Immature natural killer cell (primary cell): ENCODE measurements at regions not wholly inside any gene's neighbourhood (a gene's known extent, or its start where the extent isn't known, plus 50 kb on each side); places are given as distances from the start of the nearest gene placed in this dataset.
A peak's percentile ranks its signal among the peaks of the same experiment; 100 is the strongest.

Source experiments
- DNase-seq, 3 donors: peaks; one replicate each; pipeline ENCODE4 v3.0.0; 2022; ENCODE audit warnings: mixed read lengths in 1 of 3
- H3K27ac Mint-ChIP-seq, 6 donors: one replicate each; pipeline ENCODE4 v1.8.0; 2020; ENCODE audit warnings: mixed read lengths in 6 of 6, mild to moderate bottlenecking in 5 of 6, inconsistent platforms in 4 of 6, moderate library complexity in 3 of 6
- H3K27me3 Mint-ChIP-seq, 3 donors: one replicate each; pipeline ENCODE4 v1.8.0; 2020 to 2021; ENCODE audit warnings: low read depth in 3 of 3, mild to moderate bottlenecking in 3 of 3, mixed read lengths in 3 of 3, moderate library complexity in 3 of 3, inconsistent platforms in 1 of 3
- H3K36me3 Mint-ChIP-seq, 3 donors: one replicate each; pipeline ENCODE4 v1.8.0; 2020; ENCODE audit warnings: mixed read lengths in 3 of 3, inconsistent platforms in 2 of 3, mild to moderate bottlenecking in 2 of 3
- H3K4me1 Mint-ChIP-seq, 2 donors: one replicate each; pipeline ENCODE4 v1.8.0; 2020; ENCODE audit warnings: inconsistent platforms in 2 of 2, mild to moderate bottlenecking in 2 of 2, mixed read lengths in 2 of 2, moderate library complexity in 1 of 2
- H3K4me3 Mint-ChIP-seq, 5 donors: one replicate each; pipeline ENCODE4 v1.8.0; 2020; ENCODE audit warnings: mild to moderate bottlenecking in 5 of 5, mixed read lengths in 5 of 5, inconsistent platforms in 3 of 5, moderate library complexity in 3 of 5
- H3K9me3 Mint-ChIP-seq, 6 donors: one replicate each; pipeline ENCODE4 v1.8.0; 2020; ENCODE audit warnings: mild to moderate bottlenecking in 6 of 6, mixed read lengths in 6 of 6, inconsistent platforms in 4 of 6, moderate library complexity in 3 of 6

GRCh38 chr14:104245723-104246122 is 107.3 kb downstream of the KIF26A start:
- no peaks in the 10 kb centered on the region for H3K36me3 Mint-ChIP-seq
- DNase-seq: no peak
- peaks cover 0 to 3% (median 0%) of the 10 kb centered on the region in 6 donors for H3K9me3 Mint-ChIP-seq

GRCh38 chr14:104246401-104247335 is 108.3 kb downstream of the KIF26A start:
- Mint-ChIP-seq H3K36me3 (no peaks in the 10 kb centered on the region), H3K4me1 (no peaks in the 10 kb centered on the region), H3K9me3 (peaks cover 0 to 3% (median 0%) of the 10 kb centered on the region in 6 donors), H3K27ac (peak overlapping the region in 1 of 6 donors; percentile 32), H3K4me3 (no peak overlapping the region), H3K27me3 (peaks cover 0 to 2% (median under 1%) of the 10 kb centered on the region in 3 donors)
- DNase-seq: no peak

More at GRCh38 chr14:104245723-104246122, 107.3 kb downstream of the KIF26A start:
- Mint-ChIP-seq H3K4me3 (no peak overlapping the region), H3K4me1 (no peaks in the 10 kb centered on the region), H3K27ac (no peak overlapping the region), H3K27me3 (peaks cover 0 to 2% (median 2%) of the 10 kb centered on the region in 3 donors)

GRCh38 chr14:104247336-104248202 is 109.2 kb downstream of the KIF26A start:
- Mint-ChIP-seq H3K9me3 (peaks cover 0 to 3% (median 0%) of the 10 kb centered on the region in 6 donors), H3K4me3 (no peak overlapping the region), H3K4me1 (no peaks in the 10 kb centered on the region), H3K27ac (no peak overlapping the region), H3K36me3 (no peaks in the 10 kb centered on the region), H3K27me3 (no peaks in the 10 kb centered on the region)
- DNase-seq: no peak

GRCh38 chr14:104248203-104249055 is 110.0 kb downstream of the KIF26A start:
- no peak overlapping the region for H3K4me3 Mint-ChIP-seq
- DNase-seq: no peak
- H3K36me3 Mint-ChIP-seq: no peaks in the 10 kb centered on the region
- no peaks in the 10 kb centered on the region for H3K4me1 Mint-ChIP-seq
- no peak overlapping the region for H3K27ac Mint-ChIP-seq
- H3K9me3 Mint-ChIP-seq: peaks cover 0 to 3% (median 0%) of the 10 kb centered on the region in 6 donors
- H3K27me3 Mint-ChIP-seq: no peaks in the 10 kb centered on the region

- no peaks in the 10 kb centered on the region for H3K27me3 Mint-ChIP-seq
- no peaks in the 10 kb centered on the region for H3K4me1 Mint-ChIP-seq
- no peak overlapping the region for H3K4me3 Mint-ChIP-seq
- no peak overlapping the region for H3K27ac Mint-ChIP-seq
- DNase-seq: no peak
- H3K36me3 Mint-ChIP-seq: no peaks in the 10 kb centered on the region
- peaks cover 0 to 3% (median 0%) of the 10 kb centered on the region in 6 donors for H3K9me3 Mint-ChIP-seq
These were observed 110.7 kb downstream of the KIF26A start for GRCh38 chr14:104249089-104249488.

GRCh38 chr14:104249706-104250105 is 111.3 kb downstream of the KIF26A start:
- no peak overlapping the region for H3K27ac Mint-ChIP-seq
- no peak for DNase-seq
- peaks cover 0 to 3% (median 0%) of the 10 kb centered on the region in 3 donors for H3K27me3 Mint-ChIP-seq
- H3K9me3 Mint-ChIP-seq: peaks cover 0 to 3% (median 0%) of the 10 kb centered on the region in 6 donors
- H3K4me3 Mint-ChIP-seq: no peak overlapping the region
- no peaks in the 10 kb centered on the region for H3K36me3 Mint-ChIP-seq
- no peaks in the 10 kb centered on the region for H3K4me1 Mint-ChIP-seq

- H3K27me3 Mint-ChIP-seq: peaks cover 0 to 3% (median 0%) of the 10 kb centered on the region in 3 donors
- DNase-seq: no peak
These were observed 111.8 kb downstream of the KIF26A start for GRCh38 chr14:104250175-104250574.

GRCh38 chr14:104252256-104253215 is 114.1 kb downstream of the KIF26A start:
- Mint-ChIP-seq H3K27me3 (peaks cover 0 to 5% (median 3%) of the 10 kb centered on the region in 3 donors), H3K27ac (no peak overlapping the region), H3K4me3 (no peak overlapping the region), H3K9me3 (no peaks in the 10 kb centered on the region), H3K36me3 (no peaks in the 10 kb centered on the region), H3K4me1 (no peaks in the 10 kb centered on the region)
- DNase-seq: no peak

More at GRCh38 chr14:104250175-104250574, 111.8 kb downstream of the KIF26A start:
- peaks cover 0 to 3% (median 0%) of the 10 kb centered on the region in 6 donors for H3K9me3 Mint-ChIP-seq
- H3K4me3 Mint-ChIP-seq: no peak overlapping the region
- H3K4me1 Mint-ChIP-seq: no peaks in the 10 kb centered on the region
- no peaks in the 10 kb centered on the region for H3K36me3 Mint-ChIP-seq
- no peak overlapping the region for H3K27ac Mint-ChIP-seq

GRCh38 chr14:104253223-104253822 is 114.9 kb downstream of the KIF26A start:
- DNase-seq: no peak
- H3K27ac Mint-ChIP-seq: no peak overlapping the region
- H3K36me3 Mint-ChIP-seq: no peaks in the 10 kb centered on the region
- no peaks in the 10 kb centered on the region for H3K9me3 Mint-ChIP-seq
- H3K27me3 Mint-ChIP-seq: peaks cover 0 to 5% (median 3%) of the 10 kb centered on the region in 3 donors
- no peaks in the 10 kb centered on the region for H3K4me1 Mint-ChIP-seq
- H3K4me3 Mint-ChIP-seq: no peak overlapping the region

GRCh38 chr14:104253901-104254353 is 115.5 kb downstream of the KIF26A start:
- Mint-ChIP-seq H3K36me3 (no peaks in the 10 kb centered on the region), H3K9me3 (no peaks in the 10 kb centered on the region), H3K4me1 (no peaks in the 10 kb centered on the region), H3K27ac (no peak overlapping the region), H3K27me3 (peaks cover 0 to 5% (median 3%) of the 10 kb centered on the region in 3 donors), H3K4me3 (no peak overlapping the region)
- no peak for DNase-seq

- Mint-ChIP-seq H3K27ac (no peak overlapping the region), H3K4me3 (no peak overlapping the region), H3K27me3 (peaks cover 0 to 6% (median 5%) of the 10 kb centered on the region in 3 donors), H3K36me3 (no peaks in the 10 kb centered on the region), H3K9me3 (no peaks in the 10 kb centered on the region), H3K4me1 (no peaks in the 10 kb centered on the region)
- no peak for DNase-seq
These were observed 116.5 kb downstream of the KIF26A start for GRCh38 chr14:104254735-104255400.
